ENCODE measurements at regions not wholly inside any gene's neighbourhood (a gene's known extent, or its start where the extent isn't known, plus 50 kb on each side); places are given as distances from the start of the nearest gene placed in this dataset.

DNA sequence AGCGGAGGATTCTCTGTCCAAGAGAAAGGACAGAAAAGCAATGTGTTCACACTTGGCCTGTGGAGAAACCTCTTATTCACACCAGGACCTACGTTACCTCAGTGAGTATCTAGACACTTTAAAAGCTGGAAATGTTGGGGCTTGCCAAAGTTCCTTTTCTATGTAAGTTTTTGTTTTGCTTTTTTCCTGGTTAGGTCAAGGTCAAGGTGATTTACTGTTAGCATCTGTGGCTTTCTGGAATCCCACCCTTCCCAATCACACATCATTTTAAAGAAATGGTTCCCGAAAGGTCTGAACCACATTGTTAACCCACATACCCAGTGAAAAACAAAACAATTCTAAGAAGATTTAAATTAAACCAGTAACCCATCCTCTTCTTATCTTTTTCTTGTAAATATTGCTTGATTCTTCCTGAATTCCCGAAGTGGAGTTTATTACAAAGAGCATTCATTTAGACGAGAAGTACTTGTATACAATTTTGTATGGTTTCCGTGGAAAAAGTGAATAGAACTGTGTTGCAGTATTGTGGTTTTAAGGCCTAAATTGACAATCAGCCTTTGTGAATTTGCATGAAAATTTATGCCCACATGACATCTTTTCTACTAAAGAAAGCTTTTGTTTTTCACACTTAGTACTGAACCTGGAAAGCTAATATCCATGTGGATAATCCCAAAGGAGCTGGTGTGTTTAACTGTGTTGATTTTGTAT is 827.0 kb upstream of the IGFBP3 start:
- no peak for DNase-seq

GRCh38 chr7:46746695-46747687 is 825.9 kb upstream of the IGFBP3 start:
- DNase-seq = no peak

GRCh38 chr7:46745707-46746090 is 824.6 kb upstream of the IGFBP3 start:
- DNase-seq = no peak

- DNase-seq = no peak
These were observed 824.1 kb upstream of the IGFBP3 start for GRCh38 chr7:46744957-46745706.

GRCh38 chr7:46742601-46743000 is 821.5 kb upstream of the IGFBP3 start:
- DNase-seq = no peak

- DNase-seq = no peak
These were observed 821.0 kb upstream of the IGFBP3 start for GRCh38 chr7:46741938-46742540.

- DNase-seq = no peak
These were observed 820.1 kb upstream of the IGFBP3 start for GRCh38 chr7:46741181-46741580.

DNA sequence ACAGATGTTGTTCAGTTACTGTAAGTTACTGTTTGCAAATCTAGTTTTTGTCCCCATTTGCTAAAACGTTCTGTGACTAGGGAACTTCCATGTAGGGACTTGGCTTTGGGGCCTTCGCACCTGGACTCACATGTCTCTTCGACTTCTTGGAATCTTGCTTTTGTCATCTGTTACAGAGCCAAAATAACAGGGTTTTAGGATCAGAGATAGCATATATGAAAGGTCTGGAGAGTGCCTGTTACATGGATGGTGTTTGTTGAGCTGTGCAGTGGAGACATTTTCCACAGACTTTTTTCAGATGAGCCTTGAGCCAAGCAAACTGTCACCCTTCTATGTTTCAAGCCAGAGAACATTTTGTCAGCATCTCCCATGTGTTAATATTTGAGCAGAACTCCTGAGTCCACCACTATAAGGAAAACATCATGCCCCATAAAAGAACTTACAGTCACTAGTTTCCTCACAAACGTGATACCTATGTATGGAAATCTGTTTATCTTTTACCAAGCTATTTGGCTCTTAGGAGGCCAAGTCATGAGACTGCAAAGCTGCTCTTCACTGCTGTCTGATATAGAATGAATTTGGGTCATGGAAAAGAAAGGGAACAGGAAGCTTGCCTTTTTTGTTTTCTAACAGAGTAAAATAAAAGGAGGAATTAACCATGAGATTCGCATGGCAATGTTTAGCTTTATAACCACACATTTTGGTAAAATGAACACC is 818.6 kb upstream of the IGFBP3 start:
- DNase-seq = no peak

DNA sequence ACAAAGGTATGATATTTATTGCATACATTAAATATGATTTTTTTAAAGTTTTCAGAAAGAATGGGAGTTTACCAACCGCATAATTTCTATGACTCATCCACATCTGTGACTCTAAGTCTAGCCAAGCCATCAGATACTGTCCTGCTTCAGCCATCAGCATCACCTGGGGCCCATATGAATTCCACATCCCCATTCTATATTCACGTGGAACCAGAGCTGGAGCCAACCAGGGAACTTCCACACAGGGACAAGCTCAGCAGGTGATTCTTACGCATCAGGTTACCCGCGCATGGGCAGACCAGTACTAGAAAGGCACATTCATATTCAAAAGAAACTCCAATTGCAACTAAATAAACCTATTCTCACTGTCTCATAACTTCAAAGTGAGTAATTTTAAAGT is 817.7 kb upstream of the IGFBP3 start:
- no peak for DNase-seq

DNA sequence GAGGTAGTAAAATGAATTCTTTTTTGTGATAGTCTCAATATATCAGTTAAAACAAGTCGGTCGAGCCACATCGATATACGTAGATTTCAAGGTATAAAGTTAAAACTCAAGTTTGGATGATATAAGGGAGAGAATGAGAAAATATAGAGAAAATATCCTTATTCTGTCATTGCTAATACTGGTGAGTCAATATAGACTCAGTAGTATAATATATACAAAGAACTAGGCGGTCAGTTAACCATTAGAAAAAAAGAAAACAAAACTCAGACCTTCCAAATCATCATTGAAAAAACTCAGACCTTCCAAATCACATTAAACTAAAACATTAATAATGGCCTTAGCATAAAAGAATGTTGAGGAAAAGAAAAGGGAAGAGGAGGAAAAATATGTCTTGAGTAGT is 817.1 kb upstream of the IGFBP3 start:
- no peak for DNase-seq

DNA sequence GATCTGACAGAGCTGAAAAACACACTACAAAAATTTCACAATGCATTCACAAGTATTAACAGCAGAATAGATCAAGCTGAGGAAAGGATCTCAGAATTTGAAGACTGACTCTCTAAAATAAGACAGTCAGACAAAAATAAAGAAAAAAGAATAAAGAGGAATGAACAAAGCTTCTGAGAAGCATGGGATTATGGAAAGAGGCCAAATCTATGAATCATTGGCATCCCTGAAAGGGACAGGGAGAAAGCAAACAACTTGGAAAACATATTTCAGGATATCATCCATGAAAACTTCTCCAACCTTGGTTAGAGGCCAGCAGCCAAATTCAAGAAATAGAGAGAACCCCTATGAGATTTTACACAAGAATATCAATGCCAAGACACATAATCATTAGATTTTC is 804.8 kb upstream of the IGFBP3 start:
- DNase-seq = no peak

GRCh38 chr7:46725136-46725535 is 804.1 kb upstream of the IGFBP3 start:
- no peak for DNase-seq

DNA sequence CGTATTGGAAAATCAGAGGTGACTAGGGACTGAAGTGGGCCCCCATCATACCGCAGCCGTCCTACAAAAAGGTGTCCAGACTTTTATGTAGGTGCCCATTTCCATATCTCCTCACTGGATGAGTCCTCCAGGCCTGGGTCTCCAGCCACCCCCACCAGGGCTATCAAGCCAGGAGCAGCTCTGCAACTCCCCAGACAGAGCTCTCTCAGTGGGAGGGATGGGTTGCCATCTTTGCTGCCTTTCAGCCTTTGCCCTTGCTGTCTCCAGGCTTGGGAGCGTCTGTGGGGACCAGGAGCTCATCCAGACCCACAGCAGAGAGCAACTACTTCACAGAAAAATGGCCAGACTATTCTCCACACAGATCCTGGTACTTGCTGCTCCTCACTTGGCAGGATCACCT is 802.7 kb upstream of the IGFBP3 start:
- no peak for DNase-seq

- no peak for DNase-seq
These were observed 801.9 kb upstream of the IGFBP3 start for GRCh38 chr7:46723003-46723402.

DNA sequence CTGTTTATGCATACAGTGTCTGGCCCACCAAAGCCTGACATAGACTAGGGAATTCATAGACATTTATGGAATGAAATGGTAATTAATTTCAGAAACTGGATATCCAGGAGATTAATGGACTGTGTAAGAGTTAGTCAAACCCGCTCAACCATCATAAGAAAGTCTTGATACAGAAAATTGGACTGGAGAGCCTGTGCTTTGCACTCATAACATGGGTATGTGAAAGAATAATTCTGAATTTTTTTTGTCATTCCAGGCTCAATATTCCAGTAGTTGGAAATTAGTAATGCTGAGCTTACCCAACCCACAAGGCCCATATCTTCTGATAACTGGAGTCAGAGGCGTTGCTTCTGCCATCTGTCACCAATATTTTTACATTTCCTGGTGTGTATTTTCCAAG is 799.7 kb upstream of the IGFBP3 start:
- no peak for DNase-seq

GRCh38 chr7:46719616-46720015 is 798.5 kb upstream of the IGFBP3 start:
- no peak for DNase-seq

GRCh38 chr7:46716926-46717325 is 795.9 kb upstream of the IGFBP3 start:
- no peak for DNase-seq

- DNase-seq = no peak
These were observed 794.5 kb upstream of the IGFBP3 start for GRCh38 chr7:46715579-46715978.

DNA sequence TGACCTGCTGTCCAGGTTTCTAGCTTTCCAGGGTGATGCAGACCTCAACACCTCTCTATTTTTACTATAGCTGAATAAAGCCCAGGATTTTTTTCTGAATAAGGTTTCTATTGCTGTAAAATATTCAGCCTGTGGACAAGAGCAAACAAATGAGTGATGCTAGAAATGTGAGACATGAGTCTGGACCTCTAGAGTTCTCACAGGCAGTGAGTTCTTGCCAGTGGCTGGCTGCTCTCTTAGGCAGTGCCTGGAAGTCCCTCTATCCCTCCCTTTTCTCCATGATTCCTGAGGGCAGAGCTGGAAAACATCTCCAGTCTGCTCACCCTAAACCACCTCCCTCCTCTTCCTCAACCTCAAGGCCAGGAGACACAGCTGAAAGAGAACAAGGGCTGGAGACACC is 793.8 kb upstream of the IGFBP3 start:
- DNase-seq = no peak

GRCh38 chr7:46713868-46714596 is 793.0 kb upstream of the IGFBP3 start:
- no peak for DNase-seq

DNA sequence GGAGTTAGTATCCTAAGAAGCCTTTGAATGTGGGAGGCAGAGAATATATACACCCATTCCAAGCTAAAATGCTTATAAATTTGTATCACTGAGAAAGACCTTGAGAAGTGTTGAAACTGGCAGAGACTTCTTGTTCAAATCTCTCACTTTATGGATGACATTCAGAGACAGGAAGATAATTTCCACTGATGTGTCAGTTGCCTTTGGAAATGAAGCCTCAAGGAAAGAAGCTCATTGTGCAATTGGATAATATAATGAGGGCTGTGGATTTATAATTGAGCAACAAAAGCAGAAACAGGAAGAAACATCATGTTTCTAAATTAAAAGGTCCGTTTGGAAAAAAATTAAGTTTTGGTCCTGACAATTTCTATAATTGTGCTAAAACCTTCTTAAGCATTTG is 789.9 kb upstream of the IGFBP3 start:
- DNase-seq = no peak

DNA sequence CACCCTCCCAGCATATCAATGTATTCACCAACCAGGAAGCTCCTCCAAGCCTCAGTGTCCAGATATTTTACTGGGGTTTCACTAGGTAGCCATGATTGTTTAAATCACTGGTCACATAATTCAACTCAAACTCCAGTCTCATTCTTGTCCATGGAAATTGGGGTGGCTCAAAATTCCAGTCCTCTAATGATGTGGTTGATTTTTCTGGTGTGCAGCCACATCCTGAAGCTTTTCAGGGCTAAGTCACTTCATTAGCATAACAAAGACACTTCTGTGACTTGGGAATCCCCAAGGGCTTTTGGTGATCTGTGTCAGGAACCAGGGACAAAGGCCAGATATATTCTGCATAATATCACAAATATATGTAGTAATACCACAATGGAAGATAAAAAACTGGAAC is 786.9 kb upstream of the IGFBP3 start:
- DNase-seq = no peak
